ENCODE measurements at regions not wholly inside any gene's neighbourhood (a gene's known extent, or its start where the extent isn't known, plus 50 kb on each side); places are given as distances from the start of the nearest gene placed in this dataset.

DNA sequence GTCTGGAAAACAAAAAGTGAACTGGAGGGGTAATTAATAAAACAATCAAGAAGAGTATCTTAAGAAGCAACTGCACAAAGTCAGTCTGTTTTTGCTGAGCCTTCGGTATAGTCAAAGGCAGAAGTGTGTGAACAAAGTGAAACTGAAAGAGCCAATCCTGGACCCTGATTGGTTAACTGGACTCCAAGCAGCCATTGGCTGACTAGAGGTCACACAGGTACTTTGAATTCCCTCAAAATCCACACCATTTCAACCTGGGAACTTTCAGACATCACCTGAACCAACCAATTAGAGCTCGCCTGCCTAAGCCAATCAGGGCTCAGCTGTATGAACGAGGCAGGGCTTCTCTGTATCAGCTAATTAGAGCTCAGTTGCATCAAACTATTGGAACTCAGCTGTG is 286.7 kb downstream of the TLE4 start:
- DNase-seq (ENCODE audit: low read depth in 2 of 2, low spot score in 1 of 2) = no peak

- no peak for DNase-seq (ENCODE audit: low read depth in 2 of 2, low spot score in 1 of 2)
Measured at GRCh38 chr9:79857188-79857587, 285.4 kb downstream of the TLE4 start.

DNA sequence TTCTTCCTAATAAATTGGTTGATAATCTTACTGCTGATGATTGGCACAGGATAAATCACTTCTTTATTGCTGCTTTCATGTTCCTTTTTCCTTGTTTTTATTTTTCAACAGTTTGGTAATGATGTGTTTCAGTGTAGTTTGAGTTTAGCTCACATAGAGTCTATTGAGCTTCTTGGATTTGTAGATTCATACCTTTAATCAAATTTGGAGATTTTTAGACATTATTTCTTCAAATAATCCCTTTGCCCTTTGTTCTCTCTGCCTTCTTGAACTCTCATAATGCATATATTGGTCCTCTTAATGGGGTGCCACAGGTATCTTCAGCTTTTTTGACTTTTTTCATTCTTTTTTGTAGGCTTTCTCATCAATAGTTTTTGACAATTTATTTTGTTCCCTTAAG is 275.3 kb downstream of the TLE4 start:
- DNase-seq (ENCODE audit: low read depth in 2 of 2, low spot score in 1 of 2) = no peak

GRCh38 chr9:79829566-79830302 is 258.0 kb downstream of the TLE4 start:
- DNase-seq (ENCODE audit: low read depth in 2 of 2, low spot score in 1 of 2) = no peak

GRCh38 chr9:79824265-79824664 is 252.5 kb downstream of the TLE4 start:
- no peak for DNase-seq (ENCODE audit: low read depth in 2 of 2, low spot score in 1 of 2)

GRCh38 chr9:79817438-79818004 is 245.8 kb downstream of the TLE4 start:
- DNase-seq (ENCODE audit: low read depth in 2 of 2, low spot score in 1 of 2) = no peak

DNA sequence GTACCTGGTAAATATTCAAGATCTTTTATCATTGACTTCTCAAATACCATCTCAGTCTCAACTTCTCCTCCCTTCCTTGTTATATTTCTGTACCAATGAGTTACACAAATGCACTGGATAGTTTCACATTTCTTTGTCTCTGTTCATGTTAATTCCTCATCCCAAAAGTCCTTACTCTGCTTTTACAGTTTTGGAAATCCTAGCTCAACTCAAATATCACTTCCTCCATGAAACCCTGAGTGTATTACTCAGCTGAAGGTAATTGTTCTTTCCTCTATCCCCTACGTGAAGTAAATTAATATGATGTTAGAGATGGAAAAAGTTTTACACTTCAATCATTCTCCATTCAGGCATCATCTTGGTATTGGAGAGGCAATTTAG is 241.5 kb downstream of the TLE4 start:
- DNase-seq (ENCODE audit: low read depth in 2 of 2, low spot score in 1 of 2) = no peak

DNA sequence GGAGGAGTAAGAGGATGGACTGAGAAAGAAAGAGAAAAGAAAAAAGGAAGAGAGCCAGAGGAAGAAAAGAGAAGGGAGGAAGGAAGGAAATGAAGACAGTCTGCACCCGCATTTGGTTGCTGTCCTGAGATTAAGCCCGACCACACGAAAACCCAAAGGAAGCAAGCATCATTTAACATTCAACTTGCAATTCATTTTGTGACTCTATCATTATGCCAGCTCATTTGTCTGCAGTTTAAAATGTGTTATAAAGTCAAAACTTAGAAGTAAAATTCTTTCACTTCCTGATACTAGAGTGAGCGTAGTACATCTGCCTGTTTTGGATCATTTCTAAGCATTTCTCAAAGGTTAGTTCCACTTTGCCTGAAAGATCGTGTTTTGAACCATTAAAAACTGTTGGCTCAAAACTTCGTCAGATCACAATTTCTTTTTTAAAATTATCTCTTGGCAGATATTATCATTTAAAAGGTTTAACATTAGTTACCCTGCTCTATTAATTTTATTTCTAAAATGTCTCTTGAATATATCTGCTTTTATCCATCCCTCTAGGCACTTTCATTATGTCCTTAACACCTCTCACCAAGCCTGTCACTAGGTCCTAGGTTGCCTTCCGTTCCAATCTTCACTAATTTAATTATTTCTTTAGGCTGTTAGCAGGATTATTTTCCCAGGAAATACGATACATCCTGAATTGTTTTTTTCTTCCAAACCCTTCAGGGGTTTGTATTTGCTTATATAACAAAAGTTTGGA is 240.9 kb downstream of the TLE4 start:
- no peak for DNase-seq (ENCODE audit: low read depth in 2 of 2, low spot score in 1 of 2)

GRCh38 chr9:79812099-79812498 is 240.3 kb downstream of the TLE4 start:
- no peak for DNase-seq (ENCODE audit: low read depth in 2 of 2, low spot score in 1 of 2)

GRCh38 chr9:79809931-79810330 is 238.2 kb downstream of the TLE4 start:
- no peak for DNase-seq (ENCODE audit: low read depth in 2 of 2, low spot score in 1 of 2)

- no peak for DNase-seq (ENCODE audit: low read depth in 2 of 2, low spot score in 1 of 2)
Measured at GRCh38 chr9:79809316-79809876, 237.6 kb downstream of the TLE4 start.

GRCh38 chr9:79807971-79808370 is 236.2 kb downstream of the TLE4 start:
- DNase-seq (ENCODE audit: low read depth in 2 of 2, low spot score in 1 of 2) = no peak

- no peak for DNase-seq (ENCODE audit: low read depth in 2 of 2, low spot score in 1 of 2)
Measured at GRCh38 chr9:79806086-79806485, 234.3 kb downstream of the TLE4 start.

GRCh38 chr9:79801459-79801858 is 229.7 kb downstream of the TLE4 start:
- no peak for DNase-seq (ENCODE audit: low read depth in 2 of 2, low spot score in 1 of 2)

GRCh38 chr9:79800578-79800977 is 228.8 kb downstream of the TLE4 start:
- DNase-seq (ENCODE audit: low read depth in 2 of 2, low spot score in 1 of 2) = no peak

DNA sequence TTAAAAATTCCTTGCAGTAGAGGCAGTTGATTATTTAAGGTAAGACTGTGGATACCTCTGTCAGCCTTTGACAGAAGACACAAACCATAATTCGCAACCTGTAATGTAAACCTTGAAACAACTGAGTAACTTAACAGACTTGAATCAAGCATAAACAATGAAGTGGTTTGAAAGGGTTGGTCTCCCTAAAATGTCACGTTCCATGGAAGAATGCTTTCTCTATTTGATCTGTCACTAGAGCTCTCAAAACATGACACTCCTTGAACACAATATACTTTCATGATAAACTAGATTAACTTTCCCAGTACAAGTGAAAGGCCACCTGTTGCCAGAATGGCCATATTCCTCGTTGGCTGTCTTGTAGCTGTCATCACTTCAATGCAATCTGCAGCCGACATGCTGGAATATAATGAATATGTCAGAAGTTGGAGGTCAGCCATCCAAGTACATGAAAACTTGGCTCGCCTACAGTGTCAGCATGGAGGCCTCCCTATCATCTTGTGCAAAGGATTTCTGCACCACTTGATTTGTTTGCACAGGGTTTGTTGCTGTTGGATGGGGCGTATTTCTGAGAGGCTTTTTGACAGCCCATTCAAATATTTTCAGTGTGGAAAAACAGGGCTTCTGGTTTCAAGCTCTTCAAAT is 228.0 kb downstream of the TLE4 start:
- no peak for DNase-seq (ENCODE audit: low read depth in 2 of 2, low spot score in 1 of 2)

DNA sequence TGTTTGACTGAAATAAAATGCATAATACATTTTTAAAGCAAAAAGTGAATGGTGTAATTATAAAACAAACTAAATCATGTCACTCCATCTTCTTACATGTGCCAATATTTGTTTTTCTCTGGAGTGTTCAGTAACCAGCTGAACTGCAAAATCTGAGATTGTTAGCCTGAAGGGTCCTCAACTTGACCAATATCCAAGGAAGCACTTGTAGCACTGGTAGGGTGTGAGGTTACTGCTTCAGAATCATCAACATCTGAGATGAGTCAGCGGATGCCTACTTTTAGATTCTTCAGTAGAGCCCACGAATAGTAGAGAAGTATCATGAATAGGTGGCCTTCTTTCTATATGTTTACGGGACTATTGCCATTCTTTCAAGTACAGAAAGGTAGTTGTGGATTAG is 226.7 kb downstream of the TLE4 start:
- no peak for DNase-seq (ENCODE audit: low read depth in 2 of 2, low spot score in 1 of 2)

- no peak for DNase-seq (ENCODE audit: low read depth in 2 of 2, low spot score in 1 of 2)
Measured at GRCh38 chr9:79796411-79796810, 224.6 kb downstream of the TLE4 start.

- no peak for DNase-seq (ENCODE audit: low read depth in 2 of 2, low spot score in 1 of 2)
Measured at GRCh38 chr9:79788662-79789061, 216.9 kb downstream of the TLE4 start.

GRCh38 chr9:79781263-79781662 is 209.5 kb downstream of the TLE4 start:
- DNase-seq (ENCODE audit: low read depth in 2 of 2, low spot score in 1 of 2) = no peak

GRCh38 chr9:79780559-79780958 is 208.8 kb downstream of the TLE4 start:
- no peak for DNase-seq (ENCODE audit: low read depth in 2 of 2, low spot score in 1 of 2)

- DNase-seq (ENCODE audit: low read depth in 2 of 2, low spot score in 1 of 2) = no peak
Measured at GRCh38 chr9:79779901-79780300, 208.1 kb downstream of the TLE4 start.
